Endothelial cell of umbilical vein (primary cell): ENCODE measurements at regions not wholly inside any gene's neighbourhood (a gene's known extent, or its start where the extent isn't known, plus 50 kb on each side); places are given as distances from the start of the nearest gene placed in this dataset.

ENCODE experiments used
- BruUV-seq: library from RNA; stranded (reverse); fragments of 400-500 nt; replicated peaks from 2 replicates; lab custom pipeline; 2021; lab: Mats Ljungman, UMichigan
- CTCF ChIA-PET: fragments of 300-600, 350-600 bp; sonication (Branson Sonifier 250); formaldehyde crosslinking; loops from one replicate; lab custom pipeline; 2021; ENCODE audit warnings: antibody characterized with exemption, inconsistent platforms; lab: Charles Lee
- POLR2A ChIA-PET: fragments of 300-600, 350-600 bp; sonication (Branson Sonifier 250); formaldehyde crosslinking; loops from one replicate; lab custom pipeline; 2021; ENCODE audit warnings: antibody characterized with exemption, inconsistent platforms; lab: Charles Lee
- DNase-seq: peaks from one replicate; pipeline ENCODE4 v3.0.0-alpha.2; 2011; ENCODE audit warnings: low read depth, low spot score
- FAIRE-seq: peaks from 2 replicates; lab custom pipeline; 2011; peaks lifted over from hg19 to GRCh38; lab: Jason Lieb, UNC
- H2AFZ ChIP-seq: 2 replicates; pipeline ENCODE4 v1.6.0; 2012; ENCODE audit warnings: low read depth, low read length, control low read depth, inconsistent platforms
- H3K27ac ChIP-seq: 2 replicates; pipeline ENCODE4 v1.5.1; 2011; ENCODE audit warnings: low read depth, mild to moderate bottlenecking, control low read depth, low read length, moderate library complexity; ENCODE audit not compliant: insufficient read depth
- H3K27me3 ChIP-seq, 2 experiments: 2 replicates each; pipeline versions ENCODE4 v1.6.0 to v1.6.1; 2011; ENCODE audit warnings: low read length in 2 of 2, mixed read lengths in 1 of 2; ENCODE audit not compliant: control insufficient read depth in 2 of 2, insufficient read depth in 2 of 2
- H3K36me3 ChIP-seq, 2 experiments: 2 replicates in 1 of 2; 3 replicates in 1 of 2; pipeline ENCODE4 v1.5.1; 2011; ENCODE audit warnings: low read length in 2 of 2, mild to moderate bottlenecking in 1 of 2, moderate library complexity in 1 of 2; ENCODE audit not compliant: control insufficient read depth in 2 of 2, insufficient read depth in 2 of 2; ENCODE audit errors: extremely low read depth in 1 of 2
- H3K4me1 ChIP-seq: 3 replicates; pipeline ENCODE4 v1.5.1; 2011; ENCODE audit warnings: mild to moderate bottlenecking, low read length; ENCODE audit not compliant: control insufficient read depth, insufficient read depth; ENCODE audit errors: extremely low read depth
- H3K4me2 ChIP-seq: 2 replicates; pipeline ENCODE4 v1.6.1; 2011; ENCODE audit warnings: low read length, control low read depth, mixed read lengths; ENCODE audit not compliant: insufficient read depth
- H3K4me3 ChIP-seq, 3 experiments: fragments of 200-600 bp in 1 of 3; sonication (generic), shearing (Covaris generic) in 1 of 3; replicated peaks in 1 of 3; 2 replicates each; pipeline ENCODE4 v1.5.1; 2011 to 2016; ENCODE audit warnings: control low read depth in 3 of 3, low read length in 3 of 3, mild to moderate bottlenecking in 2 of 3, inconsistent platforms in 1 of 3, low read depth in 1 of 3, moderate library complexity in 1 of 3; ENCODE audit not compliant: insufficient read depth in 1 of 3
- H3K79me2 ChIP-seq: 2 replicates; pipeline ENCODE4 v1.6.0; 2012; ENCODE audit warnings: low read length, inconsistent platforms; ENCODE audit not compliant: control insufficient read depth, insufficient read depth
- H3K9ac ChIP-seq: replicated peaks from 2 replicates; pipeline ENCODE3; 2011; ENCODE audit warnings: low read length, control low read depth; ENCODE audit not compliant: insufficient read depth; ENCODE audit errors: extremely low read depth
- H3K9me1 ChIP-seq: replicated peaks from 3 replicates; pipeline ENCODE4 v1.6.0; 2011; ENCODE audit warnings: mild to moderate bottlenecking, low read length; ENCODE audit not compliant: control insufficient read depth, insufficient read depth; ENCODE audit errors: extremely low read depth
- H3K9me3 ChIP-seq: replicated peaks from 2 replicates; pipeline ENCODE4 v1.5.1; 2012; ENCODE audit warnings: low read length, inconsistent platforms; ENCODE audit not compliant: control insufficient read depth, insufficient read depth
- H4K20me1 ChIP-seq: replicated peaks from 2 replicates; pipeline ENCODE3; 2011; ENCODE audit warnings: mild to moderate bottlenecking, low read length; ENCODE audit not compliant: control insufficient read depth, insufficient read depth; ENCODE audit errors: extremely low read depth
- CTCF ChIP-seq, 2 donors: IDR thresholded peaks; 1 replicate in 1 of 2; 2 replicates in 1 of 2; pipeline ENCODE4 v1.5.1; 2011; ENCODE audit warnings: low read length in 2 of 2, mild to moderate bottlenecking in 2 of 2, moderate library complexity in 2 of 2, control low read depth in 1 of 2, inconsistent platforms in 1 of 2, low read depth in 1 of 2; ENCODE audit not compliant: insufficient read depth in 1 of 2; ENCODE audit errors: extremely low read depth in 1 of 2
- EZH2 ChIP-seq: IDR thresholded peaks from 2 replicates; pipeline ENCODE4 v1.6.1; 2012; ENCODE audit warnings: borderline replicate concordance, low read depth, mild to moderate bottlenecking, moderate library complexity, low read length, inconsistent platforms; ENCODE audit not compliant: severe bottlenecking
- FOS ChIP-seq: IDR thresholded peaks from 2 replicates; pipeline ENCODE4 v1.6.1; 2011; ENCODE audit warnings: mild to moderate bottlenecking, low read length, moderate library complexity, borderline replicate concordance; ENCODE audit not compliant: insufficient read depth
- GATA2 ChIP-seq: IDR thresholded peaks from 2 replicates; pipeline ENCODE4 v1.7.0; 2011; ENCODE audit warnings: low read depth, mild to moderate bottlenecking, moderate library complexity, mixed read lengths, low read length; ENCODE audit not compliant: insufficient read length, insufficient read depth
- JUN ChIP-seq: IDR thresholded peaks from 2 replicates; pipeline ENCODE4 v1.6.1; 2011; ENCODE audit warnings: borderline replicate concordance, low read depth; ENCODE audit not compliant: insufficient read length, insufficient read depth
- MAX ChIP-seq: IDR thresholded peaks from 2 replicates; pipeline ENCODE4 v1.6.1; 2011; ENCODE audit not compliant: insufficient read depth, insufficient read length
- MYC ChIP-seq: IDR thresholded peaks from one replicate; pipeline ENCODE4 v1.6.1; 2011; ENCODE audit warnings: mild to moderate bottlenecking, low read depth, low read length
- POLR2A ChIP-seq: IDR thresholded peaks from 2 replicates; pipeline ENCODE4 v1.6.1; 2012; ENCODE audit warnings: low read depth, mild to moderate bottlenecking, control low read depth, low read length
- POLR2AphosphoS5 ChIP-seq: IDR thresholded peaks from 2 replicates; pipeline ENCODE4 v1.6.1; 2012; ENCODE audit warnings: low read depth, mild to moderate bottlenecking, control low read depth, low read length, moderate library complexity; ENCODE audit not compliant: insufficient read depth
- dilution Hi-C: fragments of 300-500 bp; cut with MboI; formaldehyde crosslinking; loops from one replicate; pipeline ENCODE4 v1.15.0; 2019; ENCODE audit warnings: low sequenced_read_pairs; ENCODE audit not compliant: extremely low pct_ligation_motif_present
- intact Hi-C: fragments of 100-400 bp; cut with micrococcal nuclease; formaldehyde crosslinking; loops from one replicate; pipeline ENCODE4 v1.10.0; 2022

- TF ChIP-seq JUN, result no peak
- TF ChIP-seq POLR2AphosphoS5, result no peak
- no peak for TF ChIP-seq FOS
- TF ChIP-seq EZH2, result no peak
- no peak for TF ChIP-seq MAX
- TF ChIP-seq MYC, result no peak
- no peak for TF ChIP-seq POLR2A
- TF ChIP-seq GATA2, result no peak
- TF ChIP-seq CTCF (IDR thresholded peaks at IDR 0.05; ENCODE audit: extremely low read depth in 1 of 2, insufficient read depth in 1 of 2, low read depth in 1 of 2, low read length in 2 of 2), result no peak
- no peak overlapping the region for H3K27ac ChIP-seq
- dilution Hi-C loops, result no loop called here
- no peaks in the 10 kb centered on the region for H3K9me1 ChIP-seq
- no peaks in the 10 kb centered on the region for H3K79me2 ChIP-seq
- ChIA-PET CTCF (no interaction called here), POLR2A (no interaction called here)
- no peak for DNase-seq
- no peaks in the 10 kb centered on the region for H4K20me1 ChIP-seq
- H3K36me3 ChIP-seq, result no peaks in the 10 kb centered on the region
- H3K4me1 ChIP-seq, result no peaks in the 10 kb centered on the region
- no peaks in the 10 kb centered on the region for H3K27me3 ChIP-seq
- H3K9ac ChIP-seq, result no peak overlapping the region
- H2AFZ ChIP-seq, result no peak overlapping the region
- intact Hi-C loops, result no loop called here
- BruUV-seq, result no TSS peak
- no peak for FAIRE-seq
- no peak overlapping the region for H3K4me2 ChIP-seq
- H3K4me3 ChIP-seq, result no peak overlapping the region
- peaks cover 3% of the 10 kb centered on the region for H3K9me3 ChIP-seq
These were observed 148.5 kb upstream of the XYLT1 start for GRCh38 chr16:17619261-17619660.
